Gastroesophageal sphincter (tissue), 4 donors: ENCODE measurements at regions not wholly inside any gene's neighbourhood (a gene's known extent, or its start where the extent isn't known, plus 50 kb on each side); places are given as distances from the start of the nearest gene placed in this dataset.

Experiments
- ATAC-seq: fragments of 150-250 bp; one replicate; pipeline ENCODE4 v1.9.1; 2016; ENCODE audit warnings: mild to moderate bottlenecking, moderate library complexity
- H3K27ac ChIP-seq, 4 donors: fragments of 200-600 bp; sonication (generic) in 3 of 4; 1 replicate in 3 of 4; 2 replicates in 1 of 4; pipeline ENCODE4 v1.5.1; 2016 to 2019
- H3K27me3 ChIP-seq: fragments of 200-600 bp; sonication (generic); one replicate; pipeline ENCODE4 v1.5.1; 2019
- H3K36me3 ChIP-seq, 2 donors: fragments of 200-600 bp; sonication (generic); one replicate each; pipeline ENCODE4 v1.5.1; 2019; ENCODE audit warnings: control low read depth in 1 of 2
- H3K4me1 ChIP-seq, 3 donors: fragments of 200-600 bp; sonication (generic); 1 replicate in 2 of 3; 2 replicates in 1 of 3; pipeline ENCODE4 v1.5.1; 2016 to 2019; ENCODE audit warnings: control low read depth in 2 of 3
- H3K4me3 ChIP-seq, 2 donors: fragments of 200-600 bp; sonication (generic); one replicate each; pipeline ENCODE4 v1.5.1; 2019; ENCODE audit warnings: mild to moderate bottlenecking in 1 of 2, moderate library complexity in 1 of 2
- H3K9me3 ChIP-seq, 3 donors: fragments of 200-600 bp; sonication (generic); one replicate each; pipeline ENCODE4 v1.5.1; 2017 to 2019; ENCODE audit warnings: control low read depth in 2 of 3
- EP300 ChIP-seq: sonication (generic); formaldehyde crosslinking; IDR thresholded peaks from one replicate; pipeline ENCODE4 v1.6.1; 2017; ENCODE audit warnings: antibody characterized with exemption, mild to moderate bottlenecking
- POLR2A ChIP-seq, 2 donors: fragments of 450-650 bp; IDR thresholded peaks; one replicate each; pipeline ENCODE4 v1.6.1; 2017; ENCODE audit warnings: antibody characterized with exemption in 2 of 2, mild to moderate bottlenecking in 2 of 2, moderate library complexity in 1 of 2
- POLR2AphosphoS5 ChIP-seq: sonication (generic); formaldehyde crosslinking; IDR thresholded peaks from one replicate; pipeline ENCODE4 v1.6.1; 2017; ENCODE audit warnings: antibody characterized with exemption
- WGBS, 2 donors: methylation state at CpG; one replicate each; pipeline ENCODE4 v1.1.5; 2018; ENCODE audit warnings: low coverage in 1 of 2; 5-methylcytosine and 5-hydroxymethylcytosine counted together
- TF ChIP-seq, protein P1 (sequence below), 4 experiments: fragments of 200-600 bp in 2 of 4; fragments of 450-650 bp in 2 of 4; sonication (generic) in 1 of 4; IDR thresholded peaks; one replicate each; pipeline ENCODE4 v1.5.1; 2017 to 2019; ENCODE audit warnings: antibody characterized with exemption in 4 of 4, mild to moderate bottlenecking in 2 of 4, moderate library complexity in 2 of 4

GRCh38 chr4:100804576-100805360 is 286.9 kb upstream of the EMCN start:
- no peaks in the 10 kb centered on the region for H3K9me3 ChIP-seq
- ATAC-seq: no peak
- no peak overlapping the region for H3K27ac ChIP-seq
- H3K4me1 ChIP-seq: peaks cover 0 to 6% (median 0%) of the 10 kb centered on the region in 3 donors
- H3K36me3 ChIP-seq: no peaks in the 10 kb centered on the region
- TF ChIP-seq POLR2AphosphoS5 (no peak), POLR2A (IDR thresholded peaks at IDR 0.05) (no peak), EP300 (no peak)
- TF ChIP-seq, protein P1, sequence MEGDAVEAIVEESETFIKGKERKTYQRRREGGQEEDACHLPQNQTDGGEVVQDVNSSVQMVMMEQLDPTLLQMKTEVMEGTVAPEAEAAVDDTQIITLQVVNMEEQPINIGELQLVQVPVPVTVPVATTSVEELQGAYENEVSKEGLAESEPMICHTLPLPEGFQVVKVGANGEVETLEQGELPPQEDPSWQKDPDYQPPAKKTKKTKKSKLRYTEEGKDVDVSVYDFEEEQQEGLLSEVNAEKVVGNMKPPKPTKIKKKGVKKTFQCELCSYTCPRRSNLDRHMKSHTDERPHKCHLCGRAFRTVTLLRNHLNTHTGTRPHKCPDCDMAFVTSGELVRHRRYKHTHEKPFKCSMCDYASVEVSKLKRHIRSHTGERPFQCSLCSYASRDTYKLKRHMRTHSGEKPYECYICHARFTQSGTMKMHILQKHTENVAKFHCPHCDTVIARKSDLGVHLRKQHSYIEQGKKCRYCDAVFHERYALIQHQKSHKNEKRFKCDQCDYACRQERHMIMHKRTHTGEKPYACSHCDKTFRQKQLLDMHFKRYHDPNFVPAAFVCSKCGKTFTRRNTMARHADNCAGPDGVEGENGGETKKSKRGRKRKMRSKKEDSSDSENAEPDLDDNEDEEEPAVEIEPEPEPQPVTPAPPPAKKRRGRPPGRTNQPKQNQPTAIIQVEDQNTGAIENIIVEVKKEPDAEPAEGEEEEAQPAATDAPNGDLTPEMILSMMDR (IDR thresholded peaks at IDR 0.05): no peak
- 89 to 90% methylated on average over 6 of the region's 6 CpGs for WGBS, 2 donors
- no peaks in the 10 kb centered on the region for H3K27me3 ChIP-seq
- no peak overlapping the region for H3K4me3 ChIP-seq

DNA sequence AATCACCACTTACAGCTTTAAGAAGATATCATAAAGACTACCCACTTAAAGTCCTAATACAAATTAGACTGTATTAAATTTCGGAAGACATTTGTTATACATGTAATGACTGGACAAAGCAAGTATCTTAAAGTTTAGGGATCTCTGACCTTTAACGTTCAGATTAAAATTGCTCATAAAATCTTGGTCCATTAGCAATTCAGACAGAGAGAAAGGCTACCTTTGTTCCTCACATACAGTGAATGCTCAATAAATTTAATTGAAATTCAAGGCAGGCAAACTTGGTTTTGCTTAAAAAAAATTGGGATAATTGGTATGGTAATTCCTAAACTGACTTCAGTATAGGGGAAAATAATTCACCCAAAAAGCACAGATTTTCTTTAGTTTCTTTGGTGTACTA is 285.9 kb upstream of the EMCN start:
- H3K9me3 ChIP-seq: no peaks in the 10 kb centered on the region
- H3K27ac ChIP-seq: no peak overlapping the region
- peaks cover 0 to 6% (median 0%) of the 10 kb centered on the region in 3 donors for H3K4me1 ChIP-seq
- no peak overlapping the region for H3K4me3 ChIP-seq
- 88 to 91% methylated on average over 2 of the region's 2 CpGs for WGBS, 2 donors
- ATAC-seq: no peak
- no peaks in the 10 kb centered on the region for H3K36me3 ChIP-seq
- TF ChIP-seq, protein P1 (IDR thresholded peaks at IDR 0.05): no peak
- TF ChIP-seq EP300 (no peak), POLR2AphosphoS5 (no peak), POLR2A (IDR thresholded peaks at IDR 0.05) (no peak)
- H3K27me3 ChIP-seq: no peaks in the 10 kb centered on the region

- Histone ChIP-seq H3K27me3 (no peaks in the 10 kb centered on the region), H3K9me3 (no peaks in the 10 kb centered on the region), H3K4me3 (no peak overlapping the region), H3K4me1 (no peaks in the 10 kb centered on the region), H3K36me3 (no peaks in the 10 kb centered on the region), H3K27ac (no peak overlapping the region)
- TF ChIP-seq, protein P1 (IDR thresholded peaks at IDR 0.05): no peak
- ATAC-seq: no peak
- 79 to 85% methylated on average over 7 of the region's 7 CpGs for WGBS, 2 donors
Observed at GRCh38 chr4:100799761-100800539, 282.1 kb upstream of the EMCN start.

GRCh38 chr4:100797791-100798190 is 280.0 kb upstream of the EMCN start:
- Histone ChIP-seq H3K27me3 (no peaks in the 10 kb centered on the region), H3K4me1 (no peaks in the 10 kb centered on the region), H3K4me3 (no peak overlapping the region), H3K36me3 (no peaks in the 10 kb centered on the region), H3K9me3 (no peaks in the 10 kb centered on the region), H3K27ac (no peak overlapping the region)
- TF ChIP-seq, protein P1 (IDR thresholded peaks at IDR 0.05): no peak
- TF ChIP-seq EP300: no peak
- no peak for TF ChIP-seq POLR2AphosphoS5
- no peak for TF ChIP-seq POLR2A (IDR thresholded peaks at IDR 0.05)
- ATAC-seq: no peak
- 0% methylated on average over 1 of the region's 1 CpG for WGBS, 2 donors

- 91 to 100% methylated on average over 1 of the region's 1 CpG for WGBS, 2 donors
- no peak for TF ChIP-seq POLR2A (IDR thresholded peaks at IDR 0.05)
Observed at GRCh38 chr4:100797356-100797755, 279.5 kb upstream of the EMCN start.

More at GRCh38 chr4:100797356-100797755, 279.5 kb upstream of the EMCN start:
- Histone ChIP-seq H3K4me1 (no peaks in the 10 kb centered on the region), H3K36me3 (no peaks in the 10 kb centered on the region), H3K27me3 (no peaks in the 10 kb centered on the region), H3K4me3 (no peak overlapping the region), H3K27ac (no peak overlapping the region), H3K9me3 (no peaks in the 10 kb centered on the region)
- no peak for ATAC-seq
